SK-N-SH treated with all-trans-retinoic acid at 6 μM for 48 hours (cell line): ENCODE measurements at regions not wholly inside any gene's neighbourhood (a gene's known extent, or its start where the extent isn't known, plus 50 kb on each side); places are given as distances from the start of the nearest gene placed in this dataset.

Source experiments
- ATAC-seq: fragments of 200-7000 bp; cut with Tn5 transposase; 3 replicates; pipeline ENCODE4 v1.9.1; 2020; ENCODE audit warnings: mild to moderate bottlenecking, moderate library complexity
- ARNTL ChIP-seq: fragments of 450-650 bp; formaldehyde crosslinking; IDR thresholded peaks from 2 replicates; pipeline ENCODE4 v1.5.0; 2020; ENCODE audit warnings: low read depth, mild to moderate bottlenecking, moderate library complexity, borderline replicate concordance
- BACH2 ChIP-seq: fragments of 250-450 bp; sonication (Bioruptor Pico); IDR thresholded peaks from 2 replicates; pipeline ENCODE4 v1.9.0; 2021; ENCODE audit warnings: mild to moderate bottlenecking, borderline replicate concordance
- GLIS3 ChIP-seq: fragments of 250-450 bp; sonication (Bioruptor Pico); IDR thresholded peaks from 2 replicates; pipeline ENCODE4 v1.5.0; 2020; ENCODE audit warnings: mild to moderate bottlenecking, moderate library complexity
- ISL1 ChIP-seq: fragments of 250-450 bp; sonication (Bioruptor Pico); IDR thresholded peaks from 2 replicates; pipeline ENCODE4 v2.1.2; 2022; ENCODE audit warnings: mild to moderate bottlenecking, moderate library complexity
- OSR1 ChIP-seq: fragments of 250-450 bp; sonication (Bioruptor Pico); IDR thresholded peaks from 2 replicates; pipeline ENCODE4 v1.8.0; 2022; ENCODE audit warnings: moderate library complexity, mild to moderate bottlenecking, inconsistent platforms
- PPARA ChIP-seq: fragments of 250-450 bp; sonication (Bioruptor Pico); IDR thresholded peaks from 2 replicates; pipeline ENCODE4 v1.5.0; 2020; ENCODE audit warnings: mild to moderate bottlenecking, borderline replicate concordance
- RARB ChIP-seq: fragments of 250-450 bp; sonication (Bioruptor Pico); IDR thresholded peaks from 2 replicates; pipeline ENCODE4 v1.8.0; 2021; ENCODE audit warnings: mild to moderate bottlenecking, moderate library complexity
- SNAI2 ChIP-seq: fragments of 250-450 bp; sonication (Bioruptor Pico); IDR thresholded peaks from 2 replicates; pipeline ENCODE4 v1.5.0; 2020; ENCODE audit warnings: mild to moderate bottlenecking, moderate library complexity
- TCF4 ChIP-seq: fragments of 250-450 bp; sonication (Bioruptor Pico); IDR thresholded peaks from 2 replicates; pipeline ENCODE4 v1.8.0; 2021; ENCODE audit warnings: mild to moderate bottlenecking, moderate library complexity, borderline replicate concordance
- ZC3H10 ChIP-seq: fragments of 250-450 bp; sonication (Bioruptor Pico); IDR thresholded peaks from 2 replicates; pipeline ENCODE4 v1.5.1; 2021; ENCODE audit warnings: mild to moderate bottlenecking, moderate library complexity
- ZFP3 ChIP-seq: fragments of 250-450 bp; sonication (Bioruptor Pico); IDR thresholded peaks from 2 replicates; pipeline ENCODE4 v1.5.0; 2020; ENCODE audit warnings: mild to moderate bottlenecking, moderate library complexity
- ZNF70 ChIP-seq: fragments of 450-650 bp; formaldehyde crosslinking; IDR thresholded peaks from 2 replicates; pipeline ENCODE4 v1.5.0; 2020; ENCODE audit warnings: mild to moderate bottlenecking, moderate library complexity
- ZNF8 ChIP-seq: fragments of 450-650 bp; formaldehyde crosslinking; IDR thresholded peaks from 2 replicates; pipeline ENCODE4 v1.5.0; 2020; ENCODE audit warnings: mild to moderate bottlenecking, moderate library complexity
- TF ChIP-seq, protein P1 (sequence below): fragments of 250-450 bp; sonication (Bioruptor Pico); IDR thresholded peaks from 2 replicates; pipeline ENCODE4 v1.8.0; 2020; ENCODE audit warnings: mild to moderate bottlenecking, moderate library complexity, borderline replicate concordance
- TF ChIP-seq, protein P2 (sequence below): fragments of 250-450 bp; sonication (Bioruptor Pico); IDR thresholded peaks from 2 replicates; pipeline ENCODE4 v1.5.1; 2021; ENCODE audit warnings: mild to moderate bottlenecking, moderate library complexity
- TF ChIP-seq, protein P3 (sequence below): fragments of 250-450 bp; sonication (Bioruptor Pico); IDR thresholded peaks from 2 replicates; pipeline ENCODE4 v1.5.1; 2020; ENCODE audit warnings: low read depth, mild to moderate bottlenecking, moderate library complexity
- TF ChIP-seq, protein P4 (sequence below): fragments of 250-450 bp; sonication (Bioruptor Pico); IDR thresholded peaks from 2 replicates; pipeline ENCODE4 v1.8.0; 2021; ENCODE audit warnings: low read depth, mild to moderate bottlenecking, moderate library complexity, borderline replicate concordance

DNA sequence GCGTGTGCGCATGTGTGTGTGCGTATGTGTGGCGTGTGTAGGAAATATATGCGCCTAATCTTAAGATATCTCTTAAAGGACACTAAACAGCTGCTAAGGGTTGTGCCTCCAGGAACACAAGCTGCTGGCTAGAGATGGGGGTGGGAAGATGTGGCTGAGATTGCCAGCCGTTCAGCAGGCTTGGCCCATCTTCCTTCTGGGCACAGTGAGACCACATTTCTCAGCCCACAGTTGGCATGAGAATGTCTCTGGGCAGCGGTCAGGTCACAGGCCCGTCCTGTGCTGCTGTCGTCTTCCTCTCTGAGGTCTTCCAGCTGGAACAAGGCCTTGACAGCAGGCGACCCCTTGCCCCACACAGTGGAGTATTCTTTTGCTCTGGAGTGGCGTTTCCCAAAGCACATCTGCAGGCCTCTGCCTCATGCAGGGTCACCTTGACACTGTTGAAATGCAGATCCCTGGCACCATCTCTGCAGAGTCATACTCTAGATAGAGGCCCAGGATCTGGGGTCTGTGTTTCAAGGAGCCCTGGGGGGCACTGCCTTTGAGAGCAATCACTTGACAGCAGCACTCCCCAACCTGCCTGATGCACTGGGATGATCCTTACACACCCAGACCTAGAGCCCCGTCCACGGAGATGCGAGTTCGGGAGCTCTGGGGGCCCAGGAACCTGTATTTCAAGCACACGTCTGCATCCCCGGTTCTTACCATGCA lies 335.5 kb upstream of the SFSWAP start:
- ATAC-seq = no peak
- TF ChIP-seq BACH2 (CRISPR knock-in tag) = no peak
- TF ChIP-seq, protein P1, sequence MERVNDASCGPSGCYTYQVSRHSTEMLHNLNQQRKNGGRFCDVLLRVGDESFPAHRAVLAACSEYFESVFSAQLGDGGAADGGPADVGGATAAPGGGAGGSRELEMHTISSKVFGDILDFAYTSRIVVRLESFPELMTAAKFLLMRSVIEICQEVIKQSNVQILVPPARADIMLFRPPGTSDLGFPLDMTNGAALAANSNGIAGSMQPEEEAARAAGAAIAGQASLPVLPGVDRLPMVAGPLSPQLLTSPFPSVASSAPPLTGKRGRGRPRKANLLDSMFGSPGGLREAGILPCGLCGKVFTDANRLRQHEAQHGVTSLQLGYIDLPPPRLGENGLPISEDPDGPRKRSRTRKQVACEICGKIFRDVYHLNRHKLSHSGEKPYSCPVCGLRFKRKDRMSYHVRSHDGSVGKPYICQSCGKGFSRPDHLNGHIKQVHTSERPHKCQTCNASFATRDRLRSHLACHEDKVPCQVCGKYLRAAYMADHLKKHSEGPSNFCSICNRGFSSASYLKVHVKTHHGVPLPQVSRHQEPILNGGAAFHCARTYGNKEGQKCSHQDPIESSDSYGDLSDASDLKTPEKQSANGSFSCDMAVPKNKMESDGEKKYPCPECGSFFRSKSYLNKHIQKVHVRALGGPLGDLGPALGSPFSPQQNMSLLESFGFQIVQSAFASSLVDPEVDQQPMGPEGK = no peak
- TF ChIP-seq, protein P2, sequence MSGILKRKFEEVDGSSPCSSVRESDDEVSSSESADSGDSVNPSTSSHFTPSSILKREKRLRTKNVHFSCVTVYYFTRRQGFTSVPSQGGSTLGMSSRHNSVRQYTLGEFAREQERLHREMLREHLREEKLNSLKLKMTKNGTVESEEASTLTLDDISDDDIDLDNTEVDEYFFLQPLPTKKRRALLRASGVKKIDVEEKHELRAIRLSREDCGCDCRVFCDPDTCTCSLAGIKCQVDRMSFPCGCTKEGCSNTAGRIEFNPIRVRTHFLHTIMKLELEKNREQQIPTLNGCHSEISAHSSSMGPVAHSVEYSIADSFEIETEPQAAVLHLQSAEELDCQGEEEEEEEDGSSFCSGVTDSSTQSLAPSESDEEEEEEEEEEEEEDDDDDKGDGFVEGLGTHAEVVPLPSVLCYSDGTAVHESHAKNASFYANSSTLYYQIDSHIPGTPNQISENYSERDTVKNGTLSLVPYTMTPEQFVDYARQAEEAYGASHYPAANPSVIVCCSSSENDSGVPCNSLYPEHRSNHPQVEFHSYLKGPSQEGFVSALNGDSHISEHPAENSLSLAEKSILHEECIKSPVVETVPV = no peak

DNA sequence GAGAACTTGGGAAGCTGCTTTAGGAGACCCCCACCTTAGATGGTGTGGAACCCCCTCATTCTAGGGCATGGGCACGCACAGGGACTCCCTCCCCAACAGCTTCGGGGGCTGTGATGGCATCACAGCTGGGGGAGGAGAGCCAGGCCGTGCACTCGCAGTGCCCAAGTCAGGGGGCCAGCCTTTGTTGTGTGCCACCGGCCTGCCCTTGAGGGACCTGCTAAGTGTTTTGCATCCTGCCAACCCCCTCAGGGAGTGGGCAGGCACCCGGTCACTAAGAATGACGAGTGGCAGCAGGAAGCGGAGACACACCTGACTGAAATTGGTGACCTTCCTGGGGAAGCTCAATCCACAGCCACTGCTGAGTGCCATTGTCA lies 334.9 kb upstream of the SFSWAP start:
- ATAC-seq = no peak
- no peak for TF ChIP-seq PPARA (CRISPR knock-in tag)
- TF ChIP-seq ZC3H10 = no peak
- TF ChIP-seq, all 23 proteins: peak for 0

DNA sequence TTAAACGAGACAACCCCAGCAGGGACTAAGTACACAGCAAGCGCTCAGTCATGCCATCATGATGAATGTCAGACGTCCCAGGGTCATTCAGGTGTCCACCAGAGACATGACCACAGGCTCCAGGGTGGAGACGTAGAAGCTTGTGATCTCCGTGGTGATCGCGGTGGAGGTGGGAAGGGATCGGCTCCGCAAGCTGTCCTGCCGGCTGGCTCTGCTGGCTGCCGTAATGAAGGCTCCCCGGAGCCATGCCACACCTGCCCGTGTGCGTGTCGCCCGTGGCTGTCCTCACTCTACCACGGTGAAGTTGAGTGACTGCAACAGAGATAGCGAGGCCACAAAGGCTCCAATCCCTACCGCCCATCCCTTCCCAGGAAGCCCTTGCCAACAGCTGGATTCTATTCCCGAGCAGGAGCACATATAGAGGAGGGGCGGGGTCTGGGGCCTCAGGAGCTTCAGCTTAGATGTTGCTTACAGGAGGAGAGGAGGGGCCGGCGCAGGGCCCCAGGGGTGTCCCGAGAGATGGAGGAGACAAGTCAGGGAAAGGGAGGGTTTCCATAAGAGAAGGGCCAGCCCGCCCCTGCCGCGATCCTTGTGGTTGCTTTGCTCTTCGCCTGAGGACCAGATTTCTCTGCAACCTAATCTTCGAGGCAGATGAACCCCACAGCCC lies 332.6 kb upstream of the SFSWAP start:
- TF ChIP-seq ZNF70 (no peak), ZC3H10 (no peak), ISL1 (CRISPR knock-in tag) (no peak), ARNTL (no peak), ZFP3 (CRISPR knock-in tag) (no peak), TCF4 (CRISPR knock-in tag) (no peak), ZNF8 (CRISPR knock-in tag) (no peak), OSR1 (CRISPR knock-in tag) (no peak), RARB (CRISPR knock-in tag) (no peak), SNAI2 (CRISPR knock-in tag) (no peak), GLIS3 (CRISPR knock-in tag) (no peak), PPARA (CRISPR knock-in tag) (no peak)
- TF ChIP-seq, protein P3, sequence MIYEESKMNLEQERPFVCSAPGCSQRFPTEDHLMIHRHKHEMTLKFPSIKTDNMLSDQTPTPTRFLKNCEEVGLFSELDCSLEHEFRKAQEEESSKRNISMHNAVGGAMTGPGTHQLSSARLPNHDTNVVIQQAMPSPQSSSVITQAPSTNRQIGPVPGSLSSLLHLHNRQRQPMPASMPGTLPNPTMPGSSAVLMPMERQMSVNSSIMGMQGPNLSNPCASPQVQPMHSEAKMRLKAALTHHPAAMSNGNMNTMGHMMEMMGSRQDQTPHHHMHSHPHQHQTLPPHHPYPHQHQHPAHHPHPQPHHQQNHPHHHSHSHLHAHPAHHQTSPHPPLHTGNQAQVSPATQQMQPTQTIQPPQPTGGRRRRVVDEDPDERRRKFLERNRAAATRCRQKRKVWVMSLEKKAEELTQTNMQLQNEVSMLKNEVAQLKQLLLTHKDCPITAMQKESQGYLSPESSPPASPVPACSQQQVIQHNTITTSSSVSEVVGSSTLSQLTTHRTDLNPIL (CRISPR knock-in tag) = no peak
- TF ChIP-seq, protein P4, sequence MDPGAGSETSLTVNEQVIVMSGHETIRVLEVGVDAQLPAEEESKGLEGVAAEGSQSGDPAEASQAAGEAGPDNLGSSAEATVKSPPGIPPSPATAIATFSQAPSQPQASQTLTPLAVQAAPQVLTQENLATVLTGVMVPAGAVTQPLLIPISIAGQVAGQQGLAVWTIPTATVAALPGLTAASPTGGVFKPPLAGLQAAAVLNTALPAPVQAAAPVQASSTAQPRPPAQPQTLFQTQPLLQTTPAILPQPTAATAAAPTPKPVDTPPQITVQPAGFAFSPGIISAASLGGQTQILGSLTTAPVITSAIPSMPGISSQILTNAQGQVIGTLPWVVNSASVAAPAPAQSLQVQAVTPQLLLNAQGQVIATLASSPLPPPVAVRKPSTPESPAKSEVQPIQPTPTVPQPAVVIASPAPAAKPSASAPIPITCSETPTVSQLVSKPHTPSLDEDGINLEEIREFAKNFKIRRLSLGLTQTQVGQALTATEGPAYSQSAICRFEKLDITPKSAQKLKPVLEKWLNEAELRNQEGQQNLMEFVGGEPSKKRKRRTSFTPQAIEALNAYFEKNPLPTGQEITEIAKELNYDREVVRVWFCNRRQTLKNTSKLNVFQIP (CRISPR knock-in tag) = no peak
- TF ChIP-seq, all 23 proteins: peak for 0
- no peak for ATAC-seq

DNA sequence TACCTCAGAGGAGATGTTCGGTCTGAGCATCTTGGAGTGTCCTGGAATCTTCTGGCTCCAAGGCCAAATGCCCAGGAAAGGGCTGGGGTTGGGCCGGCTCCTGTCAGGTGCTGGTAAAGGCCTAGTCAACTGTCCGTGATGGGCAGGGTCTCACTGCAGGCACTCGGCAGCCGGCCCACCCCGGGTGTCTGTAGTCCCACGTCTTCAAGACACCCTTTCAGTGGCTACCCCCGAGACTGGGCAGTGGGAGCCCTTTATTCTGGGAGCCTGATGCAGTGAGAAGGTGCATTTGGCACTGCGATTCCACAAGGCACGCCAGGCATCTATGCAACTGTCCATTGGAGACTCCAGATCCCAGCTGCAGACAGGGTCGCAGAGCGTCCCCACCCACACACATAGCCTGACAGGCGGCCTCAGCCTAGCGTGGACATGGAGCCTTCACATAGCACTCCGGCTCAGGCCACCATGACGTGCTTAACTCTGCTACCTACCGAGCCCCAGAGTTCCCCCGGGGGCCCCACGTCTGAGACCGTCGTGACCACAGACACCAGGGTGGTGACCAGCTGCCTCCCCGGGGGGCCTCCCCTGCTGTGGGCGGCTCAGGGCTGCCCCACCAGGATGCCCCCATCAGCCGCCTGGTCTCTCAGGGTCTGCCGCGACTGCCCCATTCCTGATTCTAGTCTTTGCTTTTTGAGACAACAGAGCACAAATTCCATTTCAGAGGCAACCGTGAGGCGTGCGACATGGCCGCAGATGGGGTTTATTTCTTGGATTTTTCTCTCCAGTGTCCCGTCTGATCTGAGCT lies 331.8 kb upstream of the SFSWAP start:
- TF ChIP-seq ARNTL = no peak
- TF ChIP-seq PPARA (CRISPR knock-in tag) = no peak
- TF ChIP-seq OSR1 (CRISPR knock-in tag) = no peak
- TF ChIP-seq, protein P2 = no peak
- TF ChIP-seq, protein P3 (CRISPR knock-in tag) = no peak
- ATAC-seq = no peak
